ENCODE measurements at regions not wholly inside any gene's neighbourhood (a gene's known extent, or its start where the extent isn't known, plus 50 kb on each side); places are given as distances from the start of the nearest gene placed in this dataset.

GRCh38 chr1:90780981-90781380 lies 63.9 kb upstream of the BARHL2 start:
- no peak for DNase-seq (ENCODE audit: low read depth in 2 of 2)

DNA sequence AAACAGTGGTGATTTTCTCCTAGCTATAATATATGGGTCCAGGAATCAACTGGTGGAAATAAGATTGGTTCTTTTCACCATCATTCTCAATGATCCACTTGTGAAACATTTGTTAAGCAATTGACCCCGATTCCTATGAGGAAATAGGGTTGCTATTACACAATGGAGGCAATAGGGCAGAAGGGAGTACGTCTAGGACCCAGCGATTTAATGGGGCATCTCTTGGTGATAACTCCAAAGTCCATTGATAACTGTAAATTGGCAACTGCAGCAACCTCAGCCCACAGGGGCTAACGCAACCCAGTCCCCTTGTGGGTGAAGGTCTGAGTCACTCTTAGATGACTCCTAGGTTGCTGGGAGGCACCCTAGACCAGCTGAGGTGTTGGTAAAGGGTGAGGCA lies 62.5 kb upstream of the BARHL2 start:
- no peak for DNase-seq (ENCODE audit: low read depth in 2 of 2)

DNA sequence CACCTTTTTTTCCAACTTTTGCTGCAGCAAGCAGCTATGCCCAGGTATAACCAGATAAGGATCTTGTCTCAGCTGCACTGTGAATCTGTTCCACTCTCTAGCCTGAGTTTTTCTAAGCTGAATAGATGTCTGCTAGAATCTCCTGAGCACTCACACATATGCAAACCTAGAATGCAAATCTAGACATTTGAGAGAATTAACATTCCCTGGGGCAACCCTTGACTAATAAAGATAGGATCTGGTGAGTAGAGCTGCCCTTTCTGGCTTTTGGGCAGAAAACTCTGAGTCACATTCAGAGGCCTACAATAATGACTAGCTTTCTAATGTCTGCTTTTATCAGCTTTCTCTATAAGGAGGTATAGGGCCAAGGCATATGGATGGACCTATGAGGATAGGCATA lies 61.4 kb upstream of the BARHL2 start:
- no peak for DNase-seq (ENCODE audit: low read depth in 2 of 2)

GRCh38 chr1:90773812-90774211 lies 56.7 kb upstream of the BARHL2 start:
- no peak for DNase-seq (ENCODE audit: low read depth in 2 of 2)

GRCh38 chr1:90768826-90769225 lies 51.7 kb upstream of the BARHL2 start:
- DNase-seq (ENCODE audit: low read depth in 2 of 2) = no peak

DNA sequence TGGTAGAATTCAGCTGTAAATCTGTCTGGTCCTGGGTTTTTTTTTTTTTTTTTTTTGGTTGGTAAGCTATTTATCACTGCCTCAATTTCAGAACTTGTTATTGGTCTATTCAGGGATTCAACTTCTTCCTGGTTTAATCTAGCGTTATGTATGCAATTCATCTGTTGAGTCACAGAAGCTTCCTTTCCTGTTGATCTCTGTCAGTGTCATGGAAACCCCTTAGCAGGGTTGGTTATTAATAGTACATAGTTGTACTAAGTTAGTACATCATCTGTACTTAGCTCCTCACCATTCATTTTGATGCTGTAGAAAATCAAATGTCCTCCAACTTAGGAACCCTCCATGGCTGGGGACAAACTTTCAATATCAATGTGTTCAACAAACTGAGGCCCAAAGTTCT lies 51.0 kb upstream of the BARHL2 start:
- DNase-seq (ENCODE audit: low read depth in 2 of 2) = no peak
